Keratinocyte (primary cell): ENCODE measurements at regions not wholly inside any gene's neighbourhood (a gene's known extent, or its start where the extent isn't known, plus 50 kb on each side); places are given as distances from the start of the nearest gene placed in this dataset.

ENCODE experiments used
- CTCF ChIP-seq, 3 experiments: IDR thresholded peaks in 1 of 3; conservative IDR thresholded peaks in 1 of 3; optimal IDR thresholded peaks in 1 of 3; 2 replicates in 2 of 3; 3 replicates in 1 of 3; pipeline versions ENCODE3 to v1.5.1; 2011; ENCODE audit warnings: low read length in 3 of 3, mild to moderate bottlenecking in 3 of 3, moderate library complexity in 2 of 3, control low read depth in 1 of 3, inconsistent platforms in 1 of 3; ENCODE audit not compliant: insufficient read depth in 2 of 3; ENCODE audit errors: extremely low read depth in 1 of 3
- EZH2 ChIP-seq: IDR thresholded peaks from one replicate; pipeline ENCODE4 v1.6.1; 2012; ENCODE audit warnings: inconsistent platforms, mild to moderate bottlenecking, low read length, moderate library complexity

DNA sequence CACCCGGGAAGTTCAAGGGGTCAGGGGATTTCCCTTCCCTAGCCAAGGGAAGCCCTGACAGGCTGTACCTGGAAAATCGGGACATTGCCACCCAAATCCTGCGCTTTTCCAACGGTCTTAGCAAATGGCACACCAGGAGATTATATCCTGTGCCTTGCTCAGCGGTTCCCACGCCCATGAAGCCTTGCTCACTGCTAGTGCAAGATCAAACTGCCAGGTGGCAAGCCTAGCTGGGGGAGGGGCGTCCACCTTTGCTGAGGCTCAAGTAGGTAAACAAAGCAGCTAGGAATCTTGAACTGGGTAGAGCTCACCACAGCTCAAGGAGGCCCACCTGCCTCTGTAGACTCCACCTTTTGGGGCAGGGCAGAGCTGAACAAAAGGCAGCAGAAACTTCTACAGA is 1794.5 kb downstream of the PCDH9 start:
- no peak for TF ChIP-seq CTCF (optimal IDR thresholded peaks at IDR 0.05 in 1 of 3, IDR thresholded peaks at IDR 0.05 in 1 of 3, conservative IDR thresholded peaks at IDR 0.05 in 1 of 3; ENCODE audit: extremely low read depth in 1 of 3, insufficient read depth in 2 of 3, low read length in 3 of 3)
- no peak for TF ChIP-seq EZH2
